Skeletal muscle cell (primary cell): ENCODE measurements at regions not wholly inside any gene's neighbourhood (a gene's known extent, or its start where the extent isn't known, plus 50 kb on each side); places are given as distances from the start of the nearest gene placed in this dataset.
"Not testable (repeated sequence)": the region's sequence is repeated elsewhere in the genome, so short reads cannot be mapped to it uniquely, and the experiment has no call there.

Experiments
- DNase-seq: peaks from one replicate; pipeline ENCODE4 v3.0.0-alpha.2; 2010; ENCODE audit warnings: low read depth
- H3K4me3 ChIP-seq: 2 replicates; pipeline ENCODE4 v1.5.1; 2011; ENCODE audit warnings: low read depth, mild to moderate bottlenecking, control low read depth, low read length, moderate library complexity

GRCh38 chr12:126219139-126219538, 1153.9 kb downstream of the AACS start:
- no peak overlapping the region for H3K4me3 ChIP-seq
- no peak for DNase-seq

GRCh38 chr12:126219654-126220279, 1154.5 kb downstream of the AACS start:
- DNase-seq: no peak
- H3K4me3 ChIP-seq: no peak overlapping the region

- no peak overlapping the region for H3K4me3 ChIP-seq
- no peak for DNase-seq
Observed at GRCh38 chr12:126224032-126224431, 1158.8 kb downstream of the AACS start.

GRCh38 chr12:126228936-126229335, 1163.7 kb downstream of the AACS start:
- H3K4me3 ChIP-seq: no peak overlapping the region
- DNase-seq: no peak

- no peak for DNase-seq
- no peak overlapping the region for H3K4me3 ChIP-seq
Observed at GRCh38 chr12:126232711-126233110, 1167.5 kb downstream of the AACS start.

GRCh38 chr12:126233625-126234024, 1168.4 kb downstream of the AACS start:
- no peak overlapping the region for H3K4me3 ChIP-seq
- no peak for DNase-seq

- no peak overlapping the region for H3K4me3 ChIP-seq
Observed at GRCh38 chr12:126243814-126244440, 1178.7 kb downstream of the AACS start.

GRCh38 chr12:126247936-126248335, 1182.7 kb downstream of the AACS start:
- DNase-seq: no peak
- no peak overlapping the region for H3K4me3 ChIP-seq

More at GRCh38 chr12:126243814-126244440, 1178.7 kb downstream of the AACS start:
- DNase-seq: no peak

- H3K4me3 ChIP-seq: no peak overlapping the region
- no peak for DNase-seq
Observed at GRCh38 chr12:126248871-126249403, 1183.7 kb downstream of the AACS start.

- no peak for DNase-seq
- H3K4me3 ChIP-seq: no peak overlapping the region
Observed at GRCh38 chr12:126258190-126258589, 1193.0 kb downstream of the AACS start.

- DNase-seq: no peak
- H3K4me3 ChIP-seq: no peak overlapping the region
Observed at GRCh38 chr12:126262829-126263228, 1197.6 kb downstream of the AACS start.

- H3K4me3 ChIP-seq: no peak overlapping the region
- no peak for DNase-seq
Observed at GRCh38 chr12:126268222-126268621, 1203.0 kb downstream of the AACS start.

- no peak for DNase-seq
- H3K4me3 ChIP-seq: no peak overlapping the region
Observed at GRCh38 chr12:126271159-126271558, 1205.9 kb downstream of the AACS start.

- no peak for DNase-seq
- no peak overlapping the region for H3K4me3 ChIP-seq
Observed at GRCh38 chr12:126282691-126283090, 1217.5 kb downstream of the AACS start.

- H3K4me3 ChIP-seq: no peak overlapping the region
- DNase-seq: no peak
Observed at GRCh38 chr12:126286203-126286602, 1221.0 kb downstream of the AACS start.

GRCh38 chr12:126290456-126290855, 1225.2 kb downstream of the AACS start:
- DNase-seq: no peak
- no peak overlapping the region for H3K4me3 ChIP-seq

- DNase-seq, H3K4me3 ChIP-seq: not testable (repeated sequence)
Observed at GRCh38 chr12:126291987-126292386, 1226.8 kb downstream of the AACS start.

- H3K4me3 ChIP-seq: no peak overlapping the region
- DNase-seq: no peak
Observed at GRCh38 chr12:126295652-126296051, 1230.4 kb downstream of the AACS start.

- no peak for DNase-seq
- H3K4me3 ChIP-seq: no peak overlapping the region
Observed at GRCh38 chr12:126309278-126309677, 1244.0 kb downstream of the AACS start.

GRCh38 chr12:126312457-126312856, 1247.2 kb downstream of the AACS start:
- no peak overlapping the region for H3K4me3 ChIP-seq
- DNase-seq: no peak

- no peak for DNase-seq
- no peak overlapping the region for H3K4me3 ChIP-seq
Observed at GRCh38 chr12:126316411-126316810, 1251.2 kb downstream of the AACS start.
